Ectodermal cell (in vitro differentiated cells): ENCODE measurements at regions not wholly inside any gene's neighbourhood (a gene's known extent, or its start where the extent isn't known, plus 50 kb on each side); places are given as distances from the start of the nearest gene placed in this dataset.
"Not testable (repeated sequence)": the region's sequence is repeated elsewhere in the genome, so short reads cannot be mapped to it uniquely, and the experiment has no call there.

Experiments
- H3K27ac ChIP-seq: 2 replicates; pipeline ENCODE4 v1.7.0; 2013; ENCODE audit warnings: mild to moderate bottlenecking, low read depth, low read length; ENCODE audit not compliant: insufficient read depth, poor library complexity, severe bottlenecking
- H3K27me3 ChIP-seq: 2 replicates; pipeline ENCODE4 v1.7.0; 2013; ENCODE audit warnings: mild to moderate bottlenecking, low read length; ENCODE audit not compliant: insufficient read depth, control insufficient read depth, poor library complexity, severe bottlenecking
- H3K36me3 ChIP-seq: one replicate; pipeline ENCODE4 v1.7.0; 2013; ENCODE audit warnings: low read length; ENCODE audit not compliant: control insufficient read depth, insufficient read depth
- H3K4me1 ChIP-seq: one replicate; pipeline ENCODE4 v1.7.0; 2013; ENCODE audit warnings: low read length; ENCODE audit not compliant: control insufficient read depth, insufficient read depth
- H3K4me3 ChIP-seq: 2 replicates; pipeline ENCODE4 v1.7.0; 2013; ENCODE audit warnings: low read depth, low read length, control low read depth; ENCODE audit not compliant: insufficient read depth
- H3K9me3 ChIP-seq: 2 replicates; pipeline ENCODE4 v1.7.0; 2013; ENCODE audit warnings: mild to moderate bottlenecking, low read length, moderate library complexity; ENCODE audit not compliant: control insufficient read depth
- WGBS, 2 experiments: methylation state at CpG; one replicate each; pipeline ENCODE4 v1.1.7; 2013; ENCODE audit warnings: missing lambda C conversion rate in 2 of 2; 5-methylcytosine and 5-hydroxymethylcytosine counted together

GRCh38 chr14:22249770-22250169 is 339.3 kb downstream of the DAD1 start:
- Histone ChIP-seq H3K36me3 (no peaks in the 10 kb centered on the region), H3K4me3 (no peak overlapping the region), H3K27me3 (no peaks in the 10 kb centered on the region), H3K27ac (no peak overlapping the region), H3K9me3 (no peaks in the 10 kb centered on the region), H3K4me1 (no peaks in the 10 kb centered on the region)
- WGBS, 2 experiments: 91 to 100% methylated on average over 3 to 4 of the region's 4 CpGs

- H3K27me3 ChIP-seq: no peaks in the 10 kb centered on the region
- no peak overlapping the region for H3K27ac ChIP-seq
- WGBS, 2 experiments: 95 to 96% methylated on average over 6 of the region's 6 CpGs
- H3K9me3 ChIP-seq: no peaks in the 10 kb centered on the region
- no peaks in the 10 kb centered on the region for H3K36me3 ChIP-seq
- H3K4me3 ChIP-seq: no peak overlapping the region
- H3K4me1 ChIP-seq: no peaks in the 10 kb centered on the region
Observed at GRCh38 chr14:22243971-22244581, 344.9 kb downstream of the DAD1 start.

- not testable (repeated sequence) for H3K27me3 ChIP-seq, H3K9me3 ChIP-seq, H3K27ac ChIP-seq, H3K4me1 ChIP-seq, H3K4me3 ChIP-seq, H3K36me3 ChIP-seq
- 89 to 94% methylated on average over 3 of the region's 3 CpGs for WGBS, 2 experiments
Observed at GRCh38 chr14:22238320-22238719, 350.7 kb downstream of the DAD1 start.

- Histone ChIP-seq H3K4me1 (no peaks in the 10 kb centered on the region), H3K4me3 (no peak overlapping the region), H3K9me3 (no peaks in the 10 kb centered on the region), H3K27me3 (no peaks in the 10 kb centered on the region), H3K27ac (no peak overlapping the region), H3K36me3 (no peaks in the 10 kb centered on the region)
Observed at GRCh38 chr14:22233377-22233776, 355.6 kb downstream of the DAD1 start.

- 46 to 49% methylated on average over 2 of the region's 2 CpGs for WGBS, 2 experiments
- Histone ChIP-seq H3K9me3 (no peaks in the 10 kb centered on the region), H3K27me3 (no peaks in the 10 kb centered on the region), H3K4me3 (no peak overlapping the region), H3K36me3 (no peaks in the 10 kb centered on the region), H3K4me1 (no peaks in the 10 kb centered on the region), H3K27ac (no peak overlapping the region)
Observed at GRCh38 chr14:22232933-22233332, 356.1 kb downstream of the DAD1 start.

- Histone ChIP-seq H3K27ac (no peak overlapping the region), H3K9me3 (no peaks in the 10 kb centered on the region), H3K36me3 (no peaks in the 10 kb centered on the region), H3K4me3 (no peak overlapping the region), H3K4me1 (no peaks in the 10 kb centered on the region), H3K27me3 (no peaks in the 10 kb centered on the region)
Observed at GRCh38 chr14:22232486-22232885, 356.5 kb downstream of the DAD1 start.

GRCh38 chr14:22231018-22231417 is 358.0 kb downstream of the DAD1 start:
- WGBS, 2 experiments: 88 to 96% methylated on average over 1 of the region's 1 CpG
- Histone ChIP-seq H3K4me3 (no peak overlapping the region), H3K27me3 (no peaks in the 10 kb centered on the region)

GRCh38 chr14:22230517-22230916 is 358.5 kb downstream of the DAD1 start:
- 89 to 93% methylated on average over 2 of the region's 2 CpGs for WGBS, 2 experiments
- no peaks in the 10 kb centered on the region for H3K4me1 ChIP-seq
- no peaks in the 10 kb centered on the region for H3K9me3 ChIP-seq
- no peak overlapping the region for H3K27ac ChIP-seq
- H3K27me3 ChIP-seq: no peaks in the 10 kb centered on the region
- H3K36me3 ChIP-seq: no peaks in the 10 kb centered on the region
- no peak overlapping the region for H3K4me3 ChIP-seq

More at GRCh38 chr14:22231018-22231417, 358.0 kb downstream of the DAD1 start:
- Histone ChIP-seq H3K27ac (no peak overlapping the region), H3K9me3 (no peaks in the 10 kb centered on the region), H3K36me3 (no peaks in the 10 kb centered on the region), H3K4me1 (no peaks in the 10 kb centered on the region)

- Histone ChIP-seq H3K36me3 (no peaks in the 10 kb centered on the region), H3K4me1 (no peaks in the 10 kb centered on the region), H3K4me3 (no peak overlapping the region), H3K27me3 (no peaks in the 10 kb centered on the region), H3K9me3 (no peaks in the 10 kb centered on the region), H3K27ac (no peak overlapping the region)
- WGBS, 2 experiments: 96 to 97% methylated on average over 4 of the region's 4 CpGs
Observed at GRCh38 chr14:22227084-22227483, 361.9 kb downstream of the DAD1 start.

GRCh38 chr14:22226381-22226780 is 362.6 kb downstream of the DAD1 start:
- no peaks in the 10 kb centered on the region for H3K36me3 ChIP-seq
- 80 to 81% methylated on average over 8 of the region's 8 CpGs for WGBS, 2 experiments
- H3K27ac ChIP-seq: no peak overlapping the region
- H3K9me3 ChIP-seq: no peaks in the 10 kb centered on the region
- H3K4me3 ChIP-seq: no peak overlapping the region
- no peaks in the 10 kb centered on the region for H3K4me1 ChIP-seq
- H3K27me3 ChIP-seq: no peaks in the 10 kb centered on the region
